AG04450 (cell line): ENCODE measurements at regions not wholly inside any gene's neighbourhood (a gene's known extent, or its start where the extent isn't known, plus 50 kb on each side); places are given as distances from the start of the nearest gene placed in this dataset.

Experiments
- CTCF ChIA-PET: fragments of 300-600, 350-600 bp; formaldehyde crosslinking; extraction: SDS; loops from one replicate; lab custom pipeline; 2022; ENCODE audit warnings: antibody characterized with exemption, inconsistent platforms; lab: Charles Lee
- POLR2A ChIA-PET: fragments of 350-600 bp; formaldehyde crosslinking; extraction: SDS; loops from one replicate; lab custom pipeline; 2021; ENCODE audit warnings: antibody characterized with exemption, inconsistent platforms; lab: Yijun Ruan, JAX
- DNase-seq: peaks from one replicate; pipeline ENCODE4 v3.0.0-alpha.2; 2011; ENCODE audit warnings: low read depth, low spot score
- H3K27ac ChIP-seq: one replicate; pipeline ENCODE4 v1.5.1; 2012; ENCODE audit warnings: low read depth, low read length, control low read depth
- H3K27me3 ChIP-seq: one replicate; pipeline ENCODE4 v1.6.0; 2012; ENCODE audit warnings: low read length; ENCODE audit not compliant: control insufficient read depth, insufficient read depth
- H3K4me3 ChIP-seq: 2 replicates; pipeline ENCODE4 v1.5.1; 2011; ENCODE audit warnings: mild to moderate bottlenecking, low read depth, low read length, control low read depth
- H3K9me3 ChIP-seq: 2 replicates; pipeline ENCODE4 v1.5.1; 2012; ENCODE audit warnings: low read length; ENCODE audit not compliant: control insufficient read depth, insufficient read depth
- TF ChIP-seq, protein P1 (sequence below): IDR thresholded peaks from 2 replicates; pipeline ENCODE4 v1.5.1; 2011; ENCODE audit warnings: low read depth, low read length, control low read depth, inconsistent platforms

DNA sequence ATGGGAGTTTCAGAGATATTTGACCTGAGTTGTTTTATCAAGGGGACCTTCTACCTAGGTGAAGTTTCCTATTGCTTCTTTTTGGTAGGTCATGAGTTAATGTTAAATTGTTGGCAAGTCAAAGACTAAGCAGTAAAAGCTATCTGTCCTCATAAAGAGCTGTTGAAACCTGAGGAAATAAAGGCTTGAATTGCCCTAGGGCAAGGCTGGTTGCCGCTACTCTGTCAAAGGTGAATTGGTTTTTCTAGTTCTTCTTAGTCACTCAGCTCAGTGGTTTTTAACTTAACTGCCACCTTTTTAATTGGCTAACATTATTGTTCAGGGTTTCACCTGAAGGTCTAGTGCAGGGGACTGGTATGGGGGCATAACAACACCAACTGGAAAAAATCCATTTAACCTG, 441.6 kb upstream of the FBXO33 start:
- TF ChIP-seq, protein P1, sequence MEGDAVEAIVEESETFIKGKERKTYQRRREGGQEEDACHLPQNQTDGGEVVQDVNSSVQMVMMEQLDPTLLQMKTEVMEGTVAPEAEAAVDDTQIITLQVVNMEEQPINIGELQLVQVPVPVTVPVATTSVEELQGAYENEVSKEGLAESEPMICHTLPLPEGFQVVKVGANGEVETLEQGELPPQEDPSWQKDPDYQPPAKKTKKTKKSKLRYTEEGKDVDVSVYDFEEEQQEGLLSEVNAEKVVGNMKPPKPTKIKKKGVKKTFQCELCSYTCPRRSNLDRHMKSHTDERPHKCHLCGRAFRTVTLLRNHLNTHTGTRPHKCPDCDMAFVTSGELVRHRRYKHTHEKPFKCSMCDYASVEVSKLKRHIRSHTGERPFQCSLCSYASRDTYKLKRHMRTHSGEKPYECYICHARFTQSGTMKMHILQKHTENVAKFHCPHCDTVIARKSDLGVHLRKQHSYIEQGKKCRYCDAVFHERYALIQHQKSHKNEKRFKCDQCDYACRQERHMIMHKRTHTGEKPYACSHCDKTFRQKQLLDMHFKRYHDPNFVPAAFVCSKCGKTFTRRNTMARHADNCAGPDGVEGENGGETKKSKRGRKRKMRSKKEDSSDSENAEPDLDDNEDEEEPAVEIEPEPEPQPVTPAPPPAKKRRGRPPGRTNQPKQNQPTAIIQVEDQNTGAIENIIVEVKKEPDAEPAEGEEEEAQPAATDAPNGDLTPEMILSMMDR = no peak
- no peak overlapping the region for H3K27ac ChIP-seq
- ChIA-PET CTCF (no interaction called here), POLR2A (no interaction called here)
- H3K27me3 ChIP-seq = no peaks in the 10 kb centered on the region
- DNase-seq = no peak
- H3K9me3 ChIP-seq = peaks cover 10% of the 10 kb centered on the region
- no peak overlapping the region for H3K4me3 ChIP-seq

DNA sequence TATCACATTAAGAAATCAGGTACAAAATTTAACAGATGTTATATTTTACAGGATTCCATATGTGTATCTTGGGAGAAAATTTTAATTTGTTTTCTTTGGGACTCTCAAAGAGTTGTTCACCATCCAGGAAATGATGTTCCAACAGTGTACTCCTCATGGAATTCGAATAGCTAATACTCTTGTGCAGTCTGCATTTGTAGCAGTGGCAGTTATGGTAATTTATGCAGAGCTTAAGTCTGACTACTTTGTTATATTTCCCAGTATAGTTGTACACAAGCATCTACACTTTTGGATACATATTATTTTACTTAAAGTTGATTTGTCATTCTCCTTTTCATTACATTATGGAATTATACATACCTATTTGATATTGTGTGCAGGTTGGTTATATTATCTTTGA, 436.7 kb upstream of the FBXO33 start:
- ChIA-PET CTCF (no interaction called here), POLR2A (no interaction called here)
- no peak overlapping the region for H3K4me3 ChIP-seq
- TF ChIP-seq, protein P1 = no peak
- no peaks in the 10 kb centered on the region for H3K27me3 ChIP-seq
- DNase-seq = no peak
- H3K9me3 ChIP-seq = peaks cover 14% of the 10 kb centered on the region
- no peak overlapping the region for H3K27ac ChIP-seq

DNA sequence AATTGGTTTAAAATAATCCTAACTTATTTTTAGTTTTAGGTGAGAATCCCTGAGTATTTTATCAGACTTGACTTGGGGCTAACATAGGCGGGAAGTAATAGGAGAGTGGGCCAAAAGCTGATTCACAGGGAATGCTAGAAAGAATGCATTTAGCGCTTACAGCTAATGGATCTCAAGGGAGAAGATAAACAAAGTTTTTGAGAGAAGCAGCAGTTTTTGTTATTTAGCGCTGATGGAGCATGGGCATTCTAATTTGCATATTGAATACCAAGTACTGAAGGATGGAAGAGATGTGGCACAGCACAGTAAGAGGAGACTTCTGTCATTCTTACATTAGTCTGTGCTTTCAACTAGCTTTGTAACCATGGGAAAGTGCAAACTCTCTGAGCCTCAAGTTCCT, 436.0 kb upstream of the FBXO33 start:
- TF ChIP-seq, protein P1 = no peak
- DNase-seq = no peak
- peaks cover 14% of the 10 kb centered on the region for H3K9me3 ChIP-seq
- CTCF ChIA-PET = no interaction called here
- no peak overlapping the region for H3K27ac ChIP-seq
- POLR2A ChIA-PET = no interaction called here
- no peaks in the 10 kb centered on the region for H3K27me3 ChIP-seq
- H3K4me3 ChIP-seq = no peak overlapping the region

DNA sequence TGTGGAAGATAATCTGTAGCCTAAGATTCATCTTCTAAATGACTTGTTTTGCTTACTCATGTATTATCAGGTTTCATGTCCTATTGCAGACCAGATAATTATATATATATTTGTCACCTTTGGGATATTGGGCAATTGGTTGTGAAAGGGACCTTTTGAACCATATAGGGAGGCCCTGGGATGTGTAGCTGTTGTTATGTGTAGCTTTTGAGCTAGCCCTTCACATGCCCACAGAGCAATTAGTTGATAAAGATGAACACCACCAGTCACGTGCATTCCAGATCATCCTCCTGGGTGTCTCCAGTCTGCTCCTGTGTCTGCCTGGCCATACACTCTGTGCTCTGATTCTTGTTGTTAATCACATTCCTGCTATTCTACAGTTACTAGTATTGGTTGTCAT, 431.2 kb upstream of the FBXO33 start:
- DNase-seq = no peak
- ChIA-PET POLR2A (no interaction called here), CTCF (no interaction called here)
- H3K9me3 ChIP-seq = peaks cover 19% of the 10 kb centered on the region
- H3K27ac ChIP-seq = no peak overlapping the region
- no peak overlapping the region for H3K4me3 ChIP-seq
- H3K27me3 ChIP-seq = no peaks in the 10 kb centered on the region
- TF ChIP-seq, protein P1 = no peak

DNA sequence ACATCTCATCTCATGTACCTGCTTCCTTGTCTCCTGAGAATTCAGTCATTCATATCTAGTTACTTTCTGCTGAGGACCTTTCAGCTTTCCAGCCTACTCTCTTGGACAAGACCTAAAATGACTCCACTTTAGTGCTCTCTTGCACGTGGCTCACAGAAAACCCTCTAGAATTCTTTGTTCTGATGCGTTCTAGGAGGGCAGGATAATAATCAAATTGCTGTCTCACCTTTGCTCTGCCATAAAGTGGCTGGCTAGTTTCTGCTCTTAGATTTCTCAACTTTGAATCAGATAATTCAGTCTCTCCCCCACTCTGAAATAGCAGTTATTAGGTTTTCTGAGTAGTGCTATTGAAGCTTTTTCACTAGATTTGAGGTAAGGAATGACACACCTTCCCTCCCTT, 429.5 kb upstream of the FBXO33 start:
- DNase-seq = no peak
- CTCF ChIA-PET = no interaction called here
- TF ChIP-seq, protein P1 = no peak

More for the DNA sequence above, 429.5 kb upstream of the FBXO33 start:
- POLR2A ChIA-PET = no interaction called here
- Histone ChIP-seq H3K27ac (no peak overlapping the region), H3K27me3 (no peaks in the 10 kb centered on the region), H3K4me3 (no peak overlapping the region), H3K9me3 (peaks cover 19% of the 10 kb centered on the region)
